ENCODE measurements at regions not wholly inside any gene's neighbourhood (a gene's known extent, or its start where the extent isn't known, plus 50 kb on each side); places are given as distances from the start of the nearest gene placed in this dataset.

GRCh38 chr20:22723659-22724058 lies 139.3 kb upstream of the FOXA2 start:
- Histone ChIP-seq H3K79me2 (ENCODE audit: insufficient read depth, low read length) (no peaks in the 10 kb centered on the region), H3K27me3 (ENCODE audit: low read length) (no peaks in the 10 kb centered on the region)

GRCh38 chr20:22728146-22728745 lies 143.9 kb upstream of the FOXA2 start:
- TF ChIP-seq CTCF (IDR thresholded peaks at IDR 0.05; ENCODE audit: insufficient read depth, low read length, poor library complexity, severe bottlenecking) (no peak), EZH2phosphoT487 (conservative IDR thresholded peaks at IDR 0.05; ENCODE audit: low read length) (no peak)
- Histone ChIP-seq H3K79me2 (ENCODE audit: insufficient read depth, low read length) (no peaks in the 10 kb centered on the region), H3F3A (ENCODE audit: insufficient read depth) (no peaks in the 10 kb centered on the region), H3K27me3 (ENCODE audit: low read length) (no peaks in the 10 kb centered on the region), H3K9me3 (ENCODE audit: insufficient read depth, low read length) (no peaks in the 10 kb centered on the region), H3K4me2 (ENCODE audit: low read depth, low read length, poor library complexity, severe bottlenecking) (no peak overlapping the region), H4K20me1 (ENCODE audit: low read depth, low read length) (no peaks in the 10 kb centered on the region), H3K9ac (ENCODE audit: low read length) (no peak overlapping the region), H3K36me3 (ENCODE audit: low read length) (no peaks in the 10 kb centered on the region), H3K27ac (ENCODE audit: low read depth, low read length) (no peak overlapping the region), H2AFZ (ENCODE audit: low read depth, low read length, severe bottlenecking) (no peak overlapping the region), H3K4me3 (ENCODE audit: insufficient read depth, low read length, poor library complexity, severe bottlenecking) (no peak overlapping the region), H3K9me2 (replicated peaks; ENCODE audit: insufficient read depth, low read length) (no peaks in the 10 kb centered on the region)

More at GRCh38 chr20:22723659-22724058, 139.3 kb upstream of the FOXA2 start:
- Histone ChIP-seq H4K20me1 (ENCODE audit: low read depth, low read length) (no peaks in the 10 kb centered on the region), H3K4me2 (ENCODE audit: low read depth, low read length, poor library complexity, severe bottlenecking) (no peak overlapping the region), H3K4me3 (ENCODE audit: insufficient read depth, low read length, poor library complexity, severe bottlenecking) (no peak overlapping the region), H3K9me3 (ENCODE audit: insufficient read depth, low read length) (no peaks in the 10 kb centered on the region), H3F3A (ENCODE audit: insufficient read depth) (no peaks in the 10 kb centered on the region), H3K36me3 (ENCODE audit: low read length) (no peaks in the 10 kb centered on the region), H2AFZ (ENCODE audit: low read depth, low read length, severe bottlenecking) (no peak overlapping the region), H3K9me2 (replicated peaks; ENCODE audit: insufficient read depth, low read length) (no peaks in the 10 kb centered on the region), H3K27ac (ENCODE audit: low read depth, low read length) (no peak overlapping the region), H3K9ac (ENCODE audit: low read length) (no peak overlapping the region)
- TF ChIP-seq CTCF (IDR thresholded peaks at IDR 0.05; ENCODE audit: insufficient read depth, low read length, poor library complexity, severe bottlenecking) = no peak
- TF ChIP-seq EZH2phosphoT487 (conservative IDR thresholded peaks at IDR 0.05; ENCODE audit: low read length) = no peak

GRCh38 chr20:22729180-22729579 lies 144.8 kb upstream of the FOXA2 start:
- Histone ChIP-seq H3K27ac (ENCODE audit: low read depth, low read length) (no peak overlapping the region), H2AFZ (ENCODE audit: low read depth, low read length, severe bottlenecking) (no peak overlapping the region), H3K27me3 (ENCODE audit: low read length) (no peaks in the 10 kb centered on the region), H3K9me2 (replicated peaks; ENCODE audit: insufficient read depth, low read length) (no peaks in the 10 kb centered on the region), H3K36me3 (ENCODE audit: low read length) (no peaks in the 10 kb centered on the region), H3K4me3 (ENCODE audit: insufficient read depth, low read length, poor library complexity, severe bottlenecking) (no peak overlapping the region), H3F3A (ENCODE audit: insufficient read depth) (no peaks in the 10 kb centered on the region), H3K4me2 (ENCODE audit: low read depth, low read length, poor library complexity, severe bottlenecking) (no peak overlapping the region), H4K20me1 (ENCODE audit: low read depth, low read length) (no peaks in the 10 kb centered on the region), H3K9me3 (ENCODE audit: insufficient read depth, low read length) (no peaks in the 10 kb centered on the region), H3K79me2 (ENCODE audit: insufficient read depth, low read length) (no peaks in the 10 kb centered on the region), H3K9ac (ENCODE audit: low read length) (no peak overlapping the region)
- TF ChIP-seq CTCF (IDR thresholded peaks at IDR 0.05; ENCODE audit: insufficient read depth, low read length, poor library complexity, severe bottlenecking) = no peak
- no peak for TF ChIP-seq EZH2phosphoT487 (conservative IDR thresholded peaks at IDR 0.05; ENCODE audit: low read length)

Data from SU-DHL-6 (cell line).